ENCODE measurements at regions not wholly inside any gene's neighbourhood (a gene's known extent, or its start where the extent isn't known, plus 50 kb on each side); places are given as distances from the start of the nearest gene placed in this dataset.

- TF ChIP-seq, protein P1, sequence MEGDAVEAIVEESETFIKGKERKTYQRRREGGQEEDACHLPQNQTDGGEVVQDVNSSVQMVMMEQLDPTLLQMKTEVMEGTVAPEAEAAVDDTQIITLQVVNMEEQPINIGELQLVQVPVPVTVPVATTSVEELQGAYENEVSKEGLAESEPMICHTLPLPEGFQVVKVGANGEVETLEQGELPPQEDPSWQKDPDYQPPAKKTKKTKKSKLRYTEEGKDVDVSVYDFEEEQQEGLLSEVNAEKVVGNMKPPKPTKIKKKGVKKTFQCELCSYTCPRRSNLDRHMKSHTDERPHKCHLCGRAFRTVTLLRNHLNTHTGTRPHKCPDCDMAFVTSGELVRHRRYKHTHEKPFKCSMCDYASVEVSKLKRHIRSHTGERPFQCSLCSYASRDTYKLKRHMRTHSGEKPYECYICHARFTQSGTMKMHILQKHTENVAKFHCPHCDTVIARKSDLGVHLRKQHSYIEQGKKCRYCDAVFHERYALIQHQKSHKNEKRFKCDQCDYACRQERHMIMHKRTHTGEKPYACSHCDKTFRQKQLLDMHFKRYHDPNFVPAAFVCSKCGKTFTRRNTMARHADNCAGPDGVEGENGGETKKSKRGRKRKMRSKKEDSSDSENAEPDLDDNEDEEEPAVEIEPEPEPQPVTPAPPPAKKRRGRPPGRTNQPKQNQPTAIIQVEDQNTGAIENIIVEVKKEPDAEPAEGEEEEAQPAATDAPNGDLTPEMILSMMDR (IDR thresholded peaks at IDR 0.05), result no peak
Measured at GRCh38 chrX:138008281-138008680, 442.4 kb downstream of the ZIC3 start.

GRCh38 chrX:138011468-138011867 is 445.5 kb downstream of the ZIC3 start:
- TF ChIP-seq, protein P1 (IDR thresholded peaks at IDR 0.05), result no peak

DNA sequence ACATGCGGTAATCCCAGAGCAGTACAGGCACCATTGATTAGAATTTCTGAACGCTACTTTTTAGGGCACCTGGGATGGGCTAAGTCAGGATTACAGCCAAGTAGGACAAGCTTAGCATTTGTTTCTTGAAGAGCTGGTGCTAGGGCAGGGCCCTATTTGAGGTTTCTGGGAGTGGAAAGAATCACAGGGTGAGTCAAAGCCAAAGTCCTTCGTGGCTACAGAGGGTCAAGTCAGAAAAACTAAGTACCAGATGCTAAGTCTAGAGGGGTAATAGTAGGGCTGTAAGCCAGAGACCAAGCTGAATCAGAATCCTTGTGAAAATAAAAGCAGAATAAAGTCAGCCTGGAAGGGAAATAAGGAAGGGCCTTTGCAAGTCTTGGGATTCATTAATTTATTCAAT is 448.6 kb downstream of the ZIC3 start:
- TF ChIP-seq, protein P1 (IDR thresholded peaks at IDR 0.05), result no peak

GRCh38 chrX:138018145-138018799 is 452.3 kb downstream of the ZIC3 start:
- TF ChIP-seq, protein P1 (IDR thresholded peaks at IDR 0.05), result no peak

DNA sequence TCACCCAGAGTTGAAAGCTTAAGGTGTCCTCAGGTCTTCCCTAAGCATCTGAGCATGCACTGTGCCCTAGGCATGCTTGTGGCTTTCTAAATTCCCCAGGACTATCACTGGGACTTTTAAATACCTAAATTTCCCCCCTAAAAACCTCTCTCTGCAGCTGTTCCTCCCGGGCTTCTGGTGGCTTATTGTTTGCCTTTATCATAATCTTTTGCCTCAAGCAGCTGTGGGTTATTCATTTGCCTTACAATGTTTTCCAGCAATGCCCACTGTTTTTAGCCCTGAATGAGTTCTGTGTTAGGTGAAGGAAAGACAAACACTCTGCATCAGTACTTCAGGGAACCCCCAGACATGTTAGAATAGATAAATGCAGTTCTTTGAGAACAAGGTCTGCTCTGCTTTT is 455.0 kb downstream of the ZIC3 start:
- TF ChIP-seq, protein P1 (IDR thresholded peaks at IDR 0.05), result no peak

- TF ChIP-seq, protein P1 (IDR thresholded peaks at IDR 0.05), result peak; percentile 48; the same call in 1 of the 2 replicates
Measured at GRCh38 chrX:138026211-138026610, 460.3 kb downstream of the ZIC3 start.

DNA sequence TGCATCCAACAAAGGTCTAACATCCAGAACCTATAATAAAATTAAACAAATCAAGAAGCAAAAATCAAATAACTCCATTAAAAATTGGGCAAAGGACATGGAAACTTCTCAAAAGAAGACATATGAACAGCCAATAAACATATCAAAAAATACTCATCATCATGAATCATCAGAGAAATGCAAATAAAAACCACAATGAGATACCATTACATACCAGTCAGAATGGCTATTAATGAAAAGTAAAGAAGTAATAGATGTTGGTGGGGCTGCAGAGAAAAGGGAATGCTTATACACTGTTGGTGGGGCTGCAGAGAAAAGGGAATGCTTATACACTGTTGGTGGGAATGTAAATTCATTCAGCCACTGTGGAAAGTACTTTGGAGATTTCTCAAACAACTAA is 465.8 kb downstream of the ZIC3 start:
- TF ChIP-seq, protein P1 (IDR thresholded peaks at IDR 0.05), result no peak

GRCh38 chrX:138034136-138034535 is 468.2 kb downstream of the ZIC3 start:
- TF ChIP-seq, protein P1 (IDR thresholded peaks at IDR 0.05), result no peak
